ENCODE measurements at regions not wholly inside any gene's neighbourhood (a gene's known extent, or its start where the extent isn't known, plus 50 kb on each side); places are given as distances from the start of the nearest gene placed in this dataset.

GRCh38 chr5:51060953-51061352 is 322.3 kb upstream of the ISL1 start:
- Histone ChIP-seq H3K9me3 (ENCODE audit: control insufficient read depth, low read depth, low read length) (no peaks in the 10 kb centered on the region), H3K4me3 (ENCODE audit: low read length) (no peak overlapping the region), H3K27ac (ENCODE audit: low read length) (no peak overlapping the region), H3K9ac (ENCODE audit: low read length) (no peak overlapping the region), H3K4me1 (ENCODE audit: control insufficient read depth, low read depth, low read length) (no peaks in the 10 kb centered on the region), H3K36me3 (ENCODE audit: control insufficient read depth, low read depth, low read length) (no peaks in the 10 kb centered on the region), H3K27me3 (ENCODE audit: control insufficient read depth, insufficient read depth, low read length) (no peaks in the 10 kb centered on the region)

- Histone ChIP-seq H3K4me3 (ENCODE audit: low read length) (no peak overlapping the region), H3K27me3 (ENCODE audit: control insufficient read depth, insufficient read depth, low read length) (no peaks in the 10 kb centered on the region), H3K9me3 (ENCODE audit: control insufficient read depth, low read depth, low read length) (no peaks in the 10 kb centered on the region), H3K9ac (ENCODE audit: low read length) (no peak overlapping the region), H3K27ac (ENCODE audit: low read length) (no peak overlapping the region), H3K36me3 (ENCODE audit: control insufficient read depth, low read depth, low read length) (no peaks in the 10 kb centered on the region), H3K4me1 (ENCODE audit: control insufficient read depth, low read depth, low read length) (no peaks in the 10 kb centered on the region)
Observed at GRCh38 chr5:51072937-51073336, 310.3 kb upstream of the ISL1 start.

- Histone ChIP-seq H3K4me3 (ENCODE audit: low read length) (no peak overlapping the region), H3K36me3 (ENCODE audit: control insufficient read depth, low read depth, low read length) (no peaks in the 10 kb centered on the region), H3K9ac (ENCODE audit: low read length) (no peak overlapping the region), H3K9me3 (ENCODE audit: control insufficient read depth, low read depth, low read length) (no peaks in the 10 kb centered on the region), H3K4me1 (ENCODE audit: control insufficient read depth, low read depth, low read length) (no peaks in the 10 kb centered on the region), H3K27ac (ENCODE audit: low read length) (no peak overlapping the region), H3K27me3 (ENCODE audit: control insufficient read depth, insufficient read depth, low read length) (no peaks in the 10 kb centered on the region)
Observed at GRCh38 chr5:51082741-51083140, 300.5 kb upstream of the ISL1 start.

GRCh38 chr5:51091816-51092215 is 291.4 kb upstream of the ISL1 start:
- H3K4me1 ChIP-seq (ENCODE audit: control insufficient read depth, low read depth, low read length), result no peaks in the 10 kb centered on the region
- no peak overlapping the region for H3K4me3 ChIP-seq (ENCODE audit: low read length)
- no peak overlapping the region for H3K27ac ChIP-seq (ENCODE audit: low read length)
- no peaks in the 10 kb centered on the region for H3K27me3 ChIP-seq (ENCODE audit: control insufficient read depth, insufficient read depth, low read length)
- no peaks in the 10 kb centered on the region for H3K9me3 ChIP-seq (ENCODE audit: control insufficient read depth, low read depth, low read length)
- H3K9ac ChIP-seq (ENCODE audit: low read length), result no peak overlapping the region
- no peaks in the 10 kb centered on the region for H3K36me3 ChIP-seq (ENCODE audit: control insufficient read depth, low read depth, low read length)

GRCh38 chr5:51095486-51095885 is 287.8 kb upstream of the ISL1 start:
- no peaks in the 10 kb centered on the region for H3K4me1 ChIP-seq (ENCODE audit: control insufficient read depth, low read depth, low read length)
- no peaks in the 10 kb centered on the region for H3K9me3 ChIP-seq (ENCODE audit: control insufficient read depth, low read depth, low read length)
- no peak overlapping the region for H3K27ac ChIP-seq (ENCODE audit: low read length)
- no peaks in the 10 kb centered on the region for H3K27me3 ChIP-seq (ENCODE audit: control insufficient read depth, insufficient read depth, low read length)
- H3K4me3 ChIP-seq (ENCODE audit: low read length), result no peak overlapping the region
- no peaks in the 10 kb centered on the region for H3K36me3 ChIP-seq (ENCODE audit: control insufficient read depth, low read depth, low read length)
- H3K9ac ChIP-seq (ENCODE audit: low read length), result no peak overlapping the region

- Histone ChIP-seq H3K9ac (ENCODE audit: low read length) (no peak overlapping the region), H3K27me3 (ENCODE audit: control insufficient read depth, insufficient read depth, low read length) (no peaks in the 10 kb centered on the region), H3K27ac (ENCODE audit: low read length) (no peak overlapping the region), H3K9me3 (ENCODE audit: control insufficient read depth, low read depth, low read length) (no peaks in the 10 kb centered on the region), H3K4me3 (ENCODE audit: low read length) (no peak overlapping the region), H3K4me1 (ENCODE audit: control insufficient read depth, low read depth, low read length) (no peaks in the 10 kb centered on the region), H3K36me3 (ENCODE audit: control insufficient read depth, low read depth, low read length) (no peaks in the 10 kb centered on the region)
Observed at GRCh38 chr5:51096859-51097258, 286.4 kb upstream of the ISL1 start.

- Histone ChIP-seq H3K27me3 (ENCODE audit: control insufficient read depth, insufficient read depth, low read length) (no peaks in the 10 kb centered on the region), H3K9me3 (ENCODE audit: control insufficient read depth, low read depth, low read length) (no peaks in the 10 kb centered on the region), H3K9ac (ENCODE audit: low read length) (no peak overlapping the region), H3K4me1 (ENCODE audit: control insufficient read depth, low read depth, low read length) (no peaks in the 10 kb centered on the region), H3K27ac (ENCODE audit: low read length) (no peak overlapping the region), H3K36me3 (ENCODE audit: control insufficient read depth, low read depth, low read length) (no peaks in the 10 kb centered on the region), H3K4me3 (ENCODE audit: low read length) (no peak overlapping the region)
Observed at GRCh38 chr5:51099173-51099853, 283.9 kb upstream of the ISL1 start.

- Histone ChIP-seq H3K4me3 (ENCODE audit: low read length) (no peak overlapping the region), H3K36me3 (ENCODE audit: control insufficient read depth, low read depth, low read length) (no peaks in the 10 kb centered on the region), H3K9me3 (ENCODE audit: control insufficient read depth, low read depth, low read length) (no peaks in the 10 kb centered on the region), H3K4me1 (ENCODE audit: control insufficient read depth, low read depth, low read length) (no peaks in the 10 kb centered on the region), H3K27ac (ENCODE audit: low read length) (no peak overlapping the region), H3K9ac (ENCODE audit: low read length) (no peak overlapping the region), H3K27me3 (ENCODE audit: control insufficient read depth, insufficient read depth, low read length) (no peaks in the 10 kb centered on the region)
Observed at GRCh38 chr5:51104556-51104955, 278.7 kb upstream of the ISL1 start.

- no peaks in the 10 kb centered on the region for H3K4me1 ChIP-seq (ENCODE audit: control insufficient read depth, low read depth, low read length)
- no peak overlapping the region for H3K9ac ChIP-seq (ENCODE audit: low read length)
- no peaks in the 10 kb centered on the region for H3K36me3 ChIP-seq (ENCODE audit: control insufficient read depth, low read depth, low read length)
- no peaks in the 10 kb centered on the region for H3K27me3 ChIP-seq (ENCODE audit: control insufficient read depth, insufficient read depth, low read length)
- H3K9me3 ChIP-seq (ENCODE audit: control insufficient read depth, low read depth, low read length), result no peaks in the 10 kb centered on the region
- no peak overlapping the region for H3K27ac ChIP-seq (ENCODE audit: low read length)
- no peak overlapping the region for H3K4me3 ChIP-seq (ENCODE audit: low read length)
Observed at GRCh38 chr5:51109786-51110410, 273.4 kb upstream of the ISL1 start.

- no peak overlapping the region for H3K4me3 ChIP-seq (ENCODE audit: low read length)
Observed at GRCh38 chr5:51131266-51131665, 252.0 kb upstream of the ISL1 start.

GRCh38 chr5:51138164-51138563 is 245.1 kb upstream of the ISL1 start:
- Histone ChIP-seq H3K9ac (ENCODE audit: low read length) (no peak overlapping the region), H3K27ac (ENCODE audit: low read length) (no peak overlapping the region), H3K36me3 (ENCODE audit: control insufficient read depth, low read depth, low read length) (no peaks in the 10 kb centered on the region), H3K4me1 (ENCODE audit: control insufficient read depth, low read depth, low read length) (no peaks in the 10 kb centered on the region), H3K4me3 (ENCODE audit: low read length) (no peak overlapping the region), H3K9me3 (ENCODE audit: control insufficient read depth, low read depth, low read length) (no peaks in the 10 kb centered on the region), H3K27me3 (ENCODE audit: control insufficient read depth, insufficient read depth, low read length) (no peaks in the 10 kb centered on the region)

More at GRCh38 chr5:51131266-51131665, 252.0 kb upstream of the ISL1 start:
- Histone ChIP-seq H3K9me3 (ENCODE audit: control insufficient read depth, low read depth, low read length) (no peaks in the 10 kb centered on the region), H3K27me3 (ENCODE audit: control insufficient read depth, insufficient read depth, low read length) (no peaks in the 10 kb centered on the region), H3K27ac (ENCODE audit: low read length) (no peak overlapping the region), H3K36me3 (ENCODE audit: control insufficient read depth, low read depth, low read length) (no peaks in the 10 kb centered on the region), H3K4me1 (ENCODE audit: control insufficient read depth, low read depth, low read length) (no peaks in the 10 kb centered on the region), H3K9ac (ENCODE audit: low read length) (no peak overlapping the region)

GRCh38 chr5:51148437-51148836 is 234.8 kb upstream of the ISL1 start:
- no peak overlapping the region for H3K27ac ChIP-seq (ENCODE audit: low read length)
- no peaks in the 10 kb centered on the region for H3K27me3 ChIP-seq (ENCODE audit: control insufficient read depth, insufficient read depth, low read length)
- no peak overlapping the region for H3K4me3 ChIP-seq (ENCODE audit: low read length)
- H3K36me3 ChIP-seq (ENCODE audit: control insufficient read depth, low read depth, low read length), result no peaks in the 10 kb centered on the region
- H3K9me3 ChIP-seq (ENCODE audit: control insufficient read depth, low read depth, low read length), result no peaks in the 10 kb centered on the region
- H3K4me1 ChIP-seq (ENCODE audit: control insufficient read depth, low read depth, low read length), result no peaks in the 10 kb centered on the region
- H3K9ac ChIP-seq (ENCODE audit: low read length), result no peak overlapping the region
